22Rv1 (cell line): ENCODE measurements at regions not wholly inside any gene's neighbourhood (a gene's known extent, or its start where the extent isn't known, plus 50 kb on each side); places are given as distances from the start of the nearest gene placed in this dataset.

ENCODE experiments used
- H3K27ac ChIP-seq: fragments of 450-650 bp; 2 replicates; pipeline ENCODE4 v1.5.1; 2017
- CTCF ChIP-seq: fragments of 450-650 bp; IDR thresholded peaks from 2 replicates; pipeline ENCODE4 v1.5.1; 2017; ENCODE audit warnings: mild to moderate bottlenecking
- ZFX ChIP-seq: fragments of 450-650 bp; IDR thresholded peaks from 2 replicates; pipeline ENCODE4 v1.6.1; 2017; ENCODE audit warnings: antibody characterized with exemption, borderline replicate concordance

- H3K27ac ChIP-seq = no peak overlapping the region
- TF ChIP-seq ZFX = no peak
- no peak for TF ChIP-seq CTCF
Observed at GRCh38 chr19:27654266-27654990, 1558.5 kb downstream of the UQCRFS1 start.

GRCh38 chr19:27652796-27653195 is 1560.2 kb downstream of the UQCRFS1 start:
- H3K27ac ChIP-seq = no peak overlapping the region
- no peak for TF ChIP-seq CTCF

GRCh38 chr19:27652281-27652680 is 1560.7 kb downstream of the UQCRFS1 start:
- TF ChIP-seq ZFX (no peak), CTCF (no peak)
- H3K27ac ChIP-seq = no peak overlapping the region

- TF ChIP-seq ZFX = no peak
- TF ChIP-seq CTCF = no peak
Observed at GRCh38 chr19:27647423-27647822, 1565.5 kb downstream of the UQCRFS1 start.

GRCh38 chr19:27635401-27635800 is 1577.5 kb downstream of the UQCRFS1 start:
- TF ChIP-seq CTCF (no peak), ZFX (no peak)
- H3K27ac ChIP-seq = no peak overlapping the region

More at GRCh38 chr19:27647423-27647822, 1565.5 kb downstream of the UQCRFS1 start:
- no peak overlapping the region for H3K27ac ChIP-seq

- TF ChIP-seq CTCF (no peak), ZFX (no peak)
- H3K27ac ChIP-seq = no peak overlapping the region
Observed at GRCh38 chr19:27618006-27618405, 1594.9 kb downstream of the UQCRFS1 start.

GRCh38 chr19:27580906-27581305 is 1632.0 kb downstream of the UQCRFS1 start:
- no peak overlapping the region for H3K27ac ChIP-seq
- TF ChIP-seq CTCF (no peak), ZFX (no peak)
